ENCODE measurements at regions not wholly inside any gene's neighbourhood (a gene's known extent, or its start where the extent isn't known, plus 50 kb on each side); places are given as distances from the start of the nearest gene placed in this dataset.

GRCh38 chr5:124654418-124654817 lies 92.0 kb downstream of the ZNF608 start:
- no peak overlapping the region for H3K27ac ChIP-seq (ENCODE audit: insufficient read depth, low read depth, low read length, poor library complexity, severe bottlenecking)
- 92 to 95% methylated on average over 5 of the region's 5 CpGs for WGBS, 2 experiments
- H3K27me3 ChIP-seq (ENCODE audit: control insufficient read depth, insufficient read depth, low read length, poor library complexity, severe bottlenecking) = no peaks in the 10 kb centered on the region
- peaks cover 4% of the 10 kb centered on the region for H3K36me3 ChIP-seq (ENCODE audit: control insufficient read depth, insufficient read depth, low read length)
- no peak overlapping the region for H3K4me3 ChIP-seq (ENCODE audit: insufficient read depth, low read depth, low read length)
- H3K9me3 ChIP-seq (ENCODE audit: control insufficient read depth, low read length) = no peaks in the 10 kb centered on the region
- H3K4me1 ChIP-seq (ENCODE audit: control insufficient read depth, insufficient read depth, low read length) = peaks cover 59% of the 10 kb centered on the region

- peaks cover 10% of the 10 kb centered on the region for H3K36me3 ChIP-seq (ENCODE audit: control insufficient read depth, insufficient read depth, low read length)
- WGBS, 2 experiments = 94 to 97% methylated on average over 3 of the region's 3 CpGs
- peaks cover 55% of the 10 kb centered on the region for H3K4me1 ChIP-seq (ENCODE audit: control insufficient read depth, insufficient read depth, low read length)
- no peak overlapping the region for H3K4me3 ChIP-seq (ENCODE audit: insufficient read depth, low read depth, low read length)
- H3K9me3 ChIP-seq (ENCODE audit: control insufficient read depth, low read length) = no peaks in the 10 kb centered on the region
- no peaks in the 10 kb centered on the region for H3K27me3 ChIP-seq (ENCODE audit: control insufficient read depth, insufficient read depth, low read length, poor library complexity, severe bottlenecking)
- H3K27ac ChIP-seq (ENCODE audit: insufficient read depth, low read depth, low read length, poor library complexity, severe bottlenecking) = no peak overlapping the region
These were observed 92.8 kb downstream of the ZNF608 start for GRCh38 chr5:124653666-124654065.

GRCh38 chr5:124652892-124653441 lies 93.5 kb downstream of the ZNF608 start:
- H3K27ac ChIP-seq (ENCODE audit: insufficient read depth, low read depth, low read length, poor library complexity, severe bottlenecking) = no peak overlapping the region
- H3K4me1 ChIP-seq (ENCODE audit: control insufficient read depth, insufficient read depth, low read length) = peaks cover 54% of the 10 kb centered on the region
- no peaks in the 10 kb centered on the region for H3K9me3 ChIP-seq (ENCODE audit: control insufficient read depth, low read length)
- 88 to 92% methylated on average over 2 of the region's 2 CpGs for WGBS, 2 experiments
- no peak overlapping the region for H3K4me3 ChIP-seq (ENCODE audit: insufficient read depth, low read depth, low read length)
- peaks cover 15% of the 10 kb centered on the region for H3K36me3 ChIP-seq (ENCODE audit: control insufficient read depth, insufficient read depth, low read length)
- no peaks in the 10 kb centered on the region for H3K27me3 ChIP-seq (ENCODE audit: control insufficient read depth, insufficient read depth, low read length, poor library complexity, severe bottlenecking)

- Histone ChIP-seq H3K27ac (ENCODE audit: insufficient read depth, low read depth, low read length, poor library complexity, severe bottlenecking) (peak overlapping the region; percentile 73), H3K27me3 (ENCODE audit: control insufficient read depth, insufficient read depth, low read length, poor library complexity, severe bottlenecking) (no peaks in the 10 kb centered on the region), H3K4me3 (ENCODE audit: insufficient read depth, low read depth, low read length) (no peak overlapping the region), H3K36me3 (ENCODE audit: control insufficient read depth, insufficient read depth, low read length) (peaks cover 16% of the 10 kb centered on the region), H3K9me3 (ENCODE audit: control insufficient read depth, low read length) (no peaks in the 10 kb centered on the region), H3K4me1 (ENCODE audit: control insufficient read depth, insufficient read depth, low read length) (peaks cover 52% of the 10 kb centered on the region)
- 100% methylated on average over 2 of the region's 2 CpGs; no CpG with 5 or more reads in 1 of the 2 experiments for WGBS, 2 experiments
These were observed 94.0 kb downstream of the ZNF608 start for GRCh38 chr5:124652514-124652819.

GRCh38 chr5:124651663-124652513 lies 94.6 kb downstream of the ZNF608 start:
- H3K4me3 ChIP-seq (ENCODE audit: insufficient read depth, low read depth, low read length) = peak overlapping the region; percentile 22
- H3K9me3 ChIP-seq (ENCODE audit: control insufficient read depth, low read length) = no peaks in the 10 kb centered on the region
- H3K27me3 ChIP-seq (ENCODE audit: control insufficient read depth, insufficient read depth, low read length, poor library complexity, severe bottlenecking) = no peaks in the 10 kb centered on the region
- peak overlapping the region; percentile 73 for H3K27ac ChIP-seq (ENCODE audit: insufficient read depth, low read depth, low read length, poor library complexity, severe bottlenecking)
- WGBS, 2 experiments = 4 to 6% methylated on average over 52 of the region's 54 CpGs
- H3K4me1 ChIP-seq (ENCODE audit: control insufficient read depth, insufficient read depth, low read length) = peaks cover 47% of the 10 kb centered on the region
- H3K36me3 ChIP-seq (ENCODE audit: control insufficient read depth, insufficient read depth, low read length) = peaks cover 22% of the 10 kb centered on the region

GRCh38 chr5:124650951-124651662 lies 95.3 kb downstream of the ZNF608 start:
- peaks cover 39% of the 10 kb centered on the region for H3K4me1 ChIP-seq (ENCODE audit: control insufficient read depth, insufficient read depth, low read length)
- no peak overlapping the region for H3K27ac ChIP-seq (ENCODE audit: insufficient read depth, low read depth, low read length, poor library complexity, severe bottlenecking)
- no peak overlapping the region for H3K4me3 ChIP-seq (ENCODE audit: insufficient read depth, low read depth, low read length)
- no peaks in the 10 kb centered on the region for H3K9me3 ChIP-seq (ENCODE audit: control insufficient read depth, low read length)
- 54 to 63% methylated on average over 3 of the region's 3 CpGs for WGBS, 2 experiments
- no peaks in the 10 kb centered on the region for H3K27me3 ChIP-seq (ENCODE audit: control insufficient read depth, insufficient read depth, low read length, poor library complexity, severe bottlenecking)
- peaks cover 26% of the 10 kb centered on the region for H3K36me3 ChIP-seq (ENCODE audit: control insufficient read depth, insufficient read depth, low read length)

- 82 to 89% methylated on average over 3 to 4 of the region's 4 CpGs for WGBS, 2 experiments
- H3K27ac ChIP-seq (ENCODE audit: insufficient read depth, low read depth, low read length, poor library complexity, severe bottlenecking) = no peak overlapping the region
- no peak overlapping the region for H3K4me3 ChIP-seq (ENCODE audit: insufficient read depth, low read depth, low read length)
- H3K9me3 ChIP-seq (ENCODE audit: control insufficient read depth, low read length) = no peaks in the 10 kb centered on the region
- H3K27me3 ChIP-seq (ENCODE audit: control insufficient read depth, insufficient read depth, low read length, poor library complexity, severe bottlenecking) = no peaks in the 10 kb centered on the region
- peaks cover 26% of the 10 kb centered on the region for H3K36me3 ChIP-seq (ENCODE audit: control insufficient read depth, insufficient read depth, low read length)
- H3K4me1 ChIP-seq (ENCODE audit: control insufficient read depth, insufficient read depth, low read length) = peaks cover 30% of the 10 kb centered on the region
These were observed 96.3 kb downstream of the ZNF608 start for GRCh38 chr5:124650147-124650561.

- H3K4me1 ChIP-seq (ENCODE audit: control insufficient read depth, insufficient read depth, low read length) = peaks cover 31% of the 10 kb centered on the region
- H3K27ac ChIP-seq (ENCODE audit: insufficient read depth, low read depth, low read length, poor library complexity, severe bottlenecking) = no peak overlapping the region
- H3K36me3 ChIP-seq (ENCODE audit: control insufficient read depth, insufficient read depth, low read length) = peaks cover 26% of the 10 kb centered on the region
- H3K9me3 ChIP-seq (ENCODE audit: control insufficient read depth, low read length) = no peaks in the 10 kb centered on the region
- H3K27me3 ChIP-seq (ENCODE audit: control insufficient read depth, insufficient read depth, low read length, poor library complexity, severe bottlenecking) = no peaks in the 10 kb centered on the region
- WGBS, 2 experiments = 94 to 96% methylated on average over 6 to 11 of the region's 11 CpGs
- no peak overlapping the region for H3K4me3 ChIP-seq (ENCODE audit: insufficient read depth, low read depth, low read length)
These were observed 96.8 kb downstream of the ZNF608 start for GRCh38 chr5:124649491-124650146.

- Histone ChIP-seq H3K27ac (ENCODE audit: insufficient read depth, low read depth, low read length, poor library complexity, severe bottlenecking) (no peak overlapping the region), H3K27me3 (ENCODE audit: control insufficient read depth, insufficient read depth, low read length, poor library complexity, severe bottlenecking) (no peaks in the 10 kb centered on the region), H3K36me3 (ENCODE audit: control insufficient read depth, insufficient read depth, low read length) (peaks cover 31% of the 10 kb centered on the region), H3K4me3 (ENCODE audit: insufficient read depth, low read depth, low read length) (no peak overlapping the region), H3K4me1 (ENCODE audit: control insufficient read depth, insufficient read depth, low read length) (peaks cover 37% of the 10 kb centered on the region), H3K9me3 (ENCODE audit: control insufficient read depth, low read length) (no peaks in the 10 kb centered on the region)
- 86 to 87% methylated on average over 9 of the region's 9 CpGs for WGBS, 2 experiments
These were observed 97.5 kb downstream of the ZNF608 start for GRCh38 chr5:124648902-124649467.

All from ectodermal cell (in vitro differentiated cells).